GM18519 (cell line): ENCODE measurements at regions not wholly inside any gene's neighbourhood (a gene's known extent, or its start where the extent isn't known, plus 50 kb on each side); places are given as distances from the start of the nearest gene placed in this dataset.

Source experiments
- ATAC-seq: cut with Tn5 transposase; IDR thresholded peaks from one replicate; pipeline ENCODE4 v1.9.1; 2021; ENCODE audit warnings: mild to moderate bottlenecking, moderate library complexity; ENCODE audit not compliant: unreplicated experiment, low FRiP score

- no peak for ATAC-seq
Observed at GRCh38 chr2:191601060-191601459, 76.9 kb upstream of the NABP1 start.

GRCh38 chr2:191604154-191604553, 73.8 kb upstream of the NABP1 start:
- ATAC-seq: no peak

GRCh38 chr2:191607096-191607495, 70.8 kb upstream of the NABP1 start:
- no peak for ATAC-seq

- no peak for ATAC-seq
Observed at GRCh38 chr2:191610756-191611155, 67.2 kb upstream of the NABP1 start.

GRCh38 chr2:191611614-191612013, 66.3 kb upstream of the NABP1 start:
- peak; percentile 92 for ATAC-seq

DNA sequence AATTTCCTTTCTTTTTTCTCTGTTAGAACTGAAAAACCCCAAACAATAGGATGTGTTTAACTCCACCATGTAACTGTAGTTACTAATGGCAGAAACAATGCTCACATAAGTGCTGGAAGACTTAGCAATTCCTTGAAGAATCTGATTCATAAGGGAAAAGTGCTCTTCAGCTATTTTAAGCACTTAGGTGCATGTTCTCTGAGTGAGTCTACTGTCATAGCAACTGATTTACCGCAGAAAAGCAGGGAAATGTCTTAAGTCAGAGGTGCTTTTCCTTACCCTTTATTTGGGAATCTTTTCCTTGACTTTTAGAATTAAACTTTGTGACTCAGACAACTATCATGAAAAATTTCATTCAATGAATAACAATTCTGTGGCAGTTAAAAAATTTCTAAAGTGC, 65.4 kb upstream of the NABP1 start:
- no peak for ATAC-seq

DNA sequence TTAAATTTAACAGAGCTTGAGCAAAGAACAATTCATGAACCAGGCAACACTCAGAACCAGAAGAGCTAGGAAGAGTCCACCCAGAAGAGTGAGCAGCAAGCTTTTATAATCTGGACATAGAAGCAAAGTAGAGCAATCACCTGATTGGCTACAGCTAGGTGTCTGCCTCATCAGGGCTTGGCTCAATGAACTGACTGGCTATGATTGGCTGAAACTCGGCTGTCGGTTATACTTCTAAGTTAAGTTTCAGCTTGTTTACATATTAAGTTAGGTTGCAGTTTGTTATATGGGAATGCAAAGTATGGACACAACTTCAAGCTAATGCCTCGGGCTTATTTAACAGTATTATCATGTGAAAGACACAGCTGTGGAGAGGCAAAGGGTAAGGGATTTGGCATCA, 63.2 kb upstream of the NABP1 start:
- ATAC-seq: no peak

DNA sequence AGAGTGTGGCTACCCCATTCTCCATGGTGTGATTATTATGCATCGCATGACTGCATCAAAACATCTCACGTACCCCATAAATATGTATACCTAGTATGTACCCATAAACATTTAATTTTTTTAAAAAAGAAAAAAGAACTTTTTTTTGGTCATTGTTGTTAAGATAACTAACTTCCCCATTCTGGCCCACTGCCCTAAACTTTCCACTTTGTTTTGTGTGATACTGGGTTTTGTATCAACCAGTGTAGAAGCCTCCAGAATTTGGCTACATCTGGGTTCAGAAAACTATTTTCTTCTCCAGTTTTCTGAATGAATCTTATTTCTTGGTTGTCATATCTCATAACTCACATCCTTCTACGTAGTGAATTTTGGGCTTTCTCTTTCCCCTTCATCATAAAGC, 62.3 kb upstream of the NABP1 start:
- no peak for ATAC-seq

DNA sequence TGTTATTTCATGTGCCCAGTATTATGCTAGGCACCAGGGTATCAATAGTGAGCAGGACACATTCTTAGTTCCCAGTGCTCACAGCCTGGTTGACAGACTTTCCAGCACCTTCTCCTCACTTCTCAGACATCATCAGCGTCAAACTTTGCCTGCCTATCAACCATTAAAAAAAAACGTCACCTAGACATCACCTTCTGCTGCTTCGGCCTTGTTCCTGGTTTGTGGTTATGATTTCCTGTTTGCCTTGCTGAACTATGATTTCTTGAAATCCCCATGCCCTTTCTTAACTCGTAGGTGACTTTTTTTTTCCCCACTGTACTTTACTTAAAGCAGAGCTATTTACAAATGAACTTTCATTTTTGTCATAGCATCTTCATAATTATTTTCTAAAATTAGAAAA, 60.4 kb upstream of the NABP1 start:
- peak; percentile 79 for ATAC-seq

DNA sequence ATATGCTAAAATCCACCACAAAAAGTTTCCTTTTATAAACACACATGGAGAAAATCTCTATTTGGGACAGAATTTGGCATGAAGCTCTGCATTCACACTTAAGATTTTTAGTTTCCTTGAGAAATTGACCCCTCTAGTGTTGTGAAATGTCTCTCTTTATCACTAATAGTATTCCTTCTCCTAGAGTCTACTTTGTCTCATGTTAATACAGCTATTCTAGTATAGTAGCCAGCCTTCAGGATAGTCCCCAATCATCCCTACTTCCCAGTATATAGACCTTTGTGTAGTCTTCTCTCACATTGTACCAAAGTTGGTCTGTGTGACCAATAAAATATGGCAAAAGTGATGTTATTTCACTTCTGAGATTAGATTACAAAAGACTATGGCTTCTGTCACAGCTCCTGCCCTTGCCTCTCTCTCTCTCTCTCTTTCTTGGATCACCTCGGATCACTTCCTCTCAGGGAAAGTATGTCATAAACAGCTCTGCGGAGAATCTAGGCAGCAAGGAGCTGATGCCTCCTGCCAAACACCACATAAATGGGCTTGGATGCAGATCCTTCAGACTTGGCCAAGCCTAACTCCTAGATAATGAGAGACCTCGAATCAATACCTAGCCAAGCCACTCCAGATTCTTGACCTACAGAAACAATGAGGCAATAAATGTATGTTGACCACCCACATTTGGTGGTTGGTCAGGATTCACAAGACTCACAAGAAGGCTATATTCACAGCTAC, 59.7 kb upstream of the NABP1 start:
- ATAC-seq: no peak

DNA sequence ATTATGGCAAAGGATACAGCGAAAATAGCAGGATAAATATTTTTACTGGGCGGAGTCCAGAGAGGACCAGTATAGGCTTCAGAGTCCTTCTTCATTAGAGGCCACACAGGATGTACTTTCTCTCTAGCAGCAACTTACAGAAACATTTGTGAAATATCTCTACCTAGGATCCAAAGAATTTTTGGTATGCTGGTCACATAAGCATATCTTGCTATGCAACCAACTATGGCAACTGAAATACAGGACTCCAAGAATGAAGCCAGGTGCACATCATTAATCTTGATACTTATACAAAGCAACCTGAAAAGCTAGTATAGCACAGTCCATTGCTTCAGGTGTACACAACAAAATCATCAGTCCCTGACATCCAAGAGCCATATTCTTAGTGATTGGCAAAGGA, 59.1 kb upstream of the NABP1 start:
- no peak for ATAC-seq

DNA sequence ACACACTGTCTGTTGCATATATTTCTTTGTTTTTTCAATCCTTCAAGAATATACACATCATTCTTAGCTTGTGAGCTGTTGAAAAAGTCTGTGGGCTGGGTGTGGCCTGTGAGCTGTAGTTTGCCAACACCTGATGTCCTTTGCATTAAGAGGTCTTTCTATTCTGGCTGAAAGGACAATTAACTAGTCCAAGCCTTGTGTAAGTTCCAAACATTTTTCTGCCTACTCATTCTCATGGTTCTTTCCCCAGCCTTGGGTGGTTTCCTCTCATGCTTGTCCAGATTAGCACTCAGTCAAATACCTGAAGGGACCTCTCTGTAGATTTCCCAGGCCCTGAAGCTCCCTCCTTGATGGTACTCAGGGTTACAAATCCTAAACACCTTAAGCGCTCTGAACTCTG, 57.8 kb upstream of the NABP1 start:
- ATAC-seq: no peak

DNA sequence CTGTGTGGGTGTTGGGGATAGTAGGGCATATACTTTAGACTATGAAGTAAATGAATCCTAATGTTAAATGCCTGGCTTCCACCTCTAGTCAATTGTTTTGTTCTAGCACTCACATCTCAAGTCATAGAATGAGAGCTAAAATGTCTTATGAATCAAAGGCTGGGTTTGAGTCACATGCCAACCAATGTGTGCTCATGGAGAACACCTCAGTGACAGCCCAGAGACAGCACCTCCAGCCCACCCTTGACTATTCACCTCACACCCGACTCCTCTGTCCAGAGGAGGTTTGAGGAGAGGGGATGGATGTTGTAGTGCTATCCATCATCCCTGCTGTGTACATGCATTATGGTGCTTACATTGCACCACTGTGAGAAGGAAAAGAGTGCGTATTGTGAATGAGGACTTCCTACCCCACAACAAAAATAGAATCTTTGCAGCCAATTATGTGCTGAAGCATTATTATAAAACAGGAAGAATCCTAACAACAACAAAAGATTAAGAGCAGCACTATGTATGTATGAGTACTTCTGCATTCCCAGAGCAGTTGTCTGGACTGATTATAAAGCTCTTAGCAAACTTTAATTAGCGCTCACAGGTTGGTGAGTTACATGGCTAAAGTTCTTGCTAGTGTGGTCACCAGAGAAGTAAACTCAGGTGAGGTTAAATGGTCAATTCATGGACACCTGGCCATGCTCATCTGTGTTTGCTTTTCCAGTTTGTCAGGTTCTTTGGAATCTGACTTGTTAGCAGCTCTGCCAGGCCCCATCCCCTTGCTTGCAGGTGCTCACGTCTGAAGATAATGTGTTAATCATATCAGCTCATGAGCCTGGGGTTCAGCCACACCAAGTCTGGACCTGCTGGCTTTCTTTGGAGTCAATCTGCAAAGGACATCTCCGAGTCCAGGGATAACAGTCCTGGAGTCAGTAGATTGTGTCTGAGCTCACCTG, 55.3 kb upstream of the NABP1 start:
- ATAC-seq: no peak

DNA sequence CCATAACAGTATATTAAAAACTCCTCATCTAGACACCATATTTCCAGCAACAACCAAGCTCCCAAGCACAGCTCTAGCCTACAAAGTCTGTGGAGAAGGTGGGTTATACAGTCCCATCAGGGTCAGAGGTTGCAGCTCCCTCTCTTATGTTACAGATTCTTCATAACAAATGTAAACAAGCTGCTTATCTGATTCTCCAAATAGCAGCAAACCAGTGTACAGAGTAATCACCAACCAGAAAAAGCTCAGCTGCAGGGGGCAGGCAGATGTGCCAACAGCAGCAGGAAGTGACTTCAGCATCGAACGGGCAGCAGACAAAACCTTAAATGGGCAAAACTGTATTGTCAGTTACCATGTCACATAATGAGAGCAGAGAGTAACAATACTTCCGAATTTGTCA, 52.9 kb upstream of the NABP1 start:
- ATAC-seq: peak; percentile 44

DNA sequence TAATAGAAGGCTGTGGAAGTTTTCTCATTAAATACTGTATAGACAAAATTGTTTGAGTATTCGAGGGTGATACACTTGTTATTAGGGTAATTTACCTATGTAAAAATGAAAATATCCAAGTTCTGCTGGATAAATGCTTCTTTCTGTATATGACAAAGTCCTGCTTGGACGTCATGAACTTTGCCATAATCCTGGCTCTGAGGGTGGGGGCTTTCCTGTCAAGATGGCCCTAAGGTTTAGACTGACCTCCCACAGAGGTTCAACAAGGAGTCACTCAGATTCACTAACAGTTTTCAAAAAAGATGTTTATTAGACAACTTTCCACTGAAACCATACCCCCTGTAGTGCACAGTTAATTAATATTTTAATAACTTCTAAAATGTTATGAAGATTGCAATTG, 52.5 kb upstream of the NABP1 start:
- ATAC-seq: no peak

- ATAC-seq: no peak
Observed at GRCh38 chr2:191626497-191627151, 51.3 kb upstream of the NABP1 start.

- no peak for ATAC-seq
Observed at GRCh38 chr2:191627518-191627917, 50.4 kb upstream of the NABP1 start.
